ENCODE measurements at regions not wholly inside any gene's neighbourhood (a gene's known extent, or its start where the extent isn't known, plus 50 kb on each side); places are given as distances from the start of the nearest gene placed in this dataset.
A peak's percentile ranks its signal among the peaks of the same experiment; 100 is the strongest.

DNA sequence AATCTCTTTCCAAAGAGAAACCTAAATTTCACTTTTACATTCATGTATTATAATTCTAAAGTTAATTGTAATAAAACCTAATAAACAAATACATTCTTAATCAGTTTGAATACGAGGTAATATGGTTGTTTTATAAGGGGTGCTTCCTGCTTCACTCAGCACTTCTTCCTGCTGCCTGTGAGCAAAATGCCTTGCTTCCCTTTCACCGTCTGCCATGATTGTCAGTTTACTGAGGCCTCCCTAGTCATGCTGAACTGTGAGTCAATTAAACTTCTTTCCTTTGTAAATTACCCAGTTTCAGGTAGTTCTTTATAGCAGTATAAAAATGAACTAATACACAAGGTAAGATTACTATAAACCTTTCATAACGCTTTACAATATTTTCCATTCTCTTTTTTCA lies 491.1 kb upstream of the LRRC7 start:
- Histone ChIP-seq H3K4me3 (no peak overlapping the region), H3K9me3 (ENCODE audit: low read depth) (no peaks in the 10 kb centered on the region), H3K27ac (no peak overlapping the region), H3K36me3 (no peaks in the 10 kb centered on the region), H3K4me1 (ENCODE audit: low read depth) (peaks cover 5% of the 10 kb centered on the region), H3K27me3 (no peaks in the 10 kb centered on the region)
- TF ChIP-seq, protein P1, sequence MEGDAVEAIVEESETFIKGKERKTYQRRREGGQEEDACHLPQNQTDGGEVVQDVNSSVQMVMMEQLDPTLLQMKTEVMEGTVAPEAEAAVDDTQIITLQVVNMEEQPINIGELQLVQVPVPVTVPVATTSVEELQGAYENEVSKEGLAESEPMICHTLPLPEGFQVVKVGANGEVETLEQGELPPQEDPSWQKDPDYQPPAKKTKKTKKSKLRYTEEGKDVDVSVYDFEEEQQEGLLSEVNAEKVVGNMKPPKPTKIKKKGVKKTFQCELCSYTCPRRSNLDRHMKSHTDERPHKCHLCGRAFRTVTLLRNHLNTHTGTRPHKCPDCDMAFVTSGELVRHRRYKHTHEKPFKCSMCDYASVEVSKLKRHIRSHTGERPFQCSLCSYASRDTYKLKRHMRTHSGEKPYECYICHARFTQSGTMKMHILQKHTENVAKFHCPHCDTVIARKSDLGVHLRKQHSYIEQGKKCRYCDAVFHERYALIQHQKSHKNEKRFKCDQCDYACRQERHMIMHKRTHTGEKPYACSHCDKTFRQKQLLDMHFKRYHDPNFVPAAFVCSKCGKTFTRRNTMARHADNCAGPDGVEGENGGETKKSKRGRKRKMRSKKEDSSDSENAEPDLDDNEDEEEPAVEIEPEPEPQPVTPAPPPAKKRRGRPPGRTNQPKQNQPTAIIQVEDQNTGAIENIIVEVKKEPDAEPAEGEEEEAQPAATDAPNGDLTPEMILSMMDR (IDR thresholded peaks at IDR 0.05; ENCODE audit: low read depth, low read length), result no peak
- DNase-seq (ENCODE audit: low read depth in 1 of 2, low spot score in 1 of 2), result no peak

DNA sequence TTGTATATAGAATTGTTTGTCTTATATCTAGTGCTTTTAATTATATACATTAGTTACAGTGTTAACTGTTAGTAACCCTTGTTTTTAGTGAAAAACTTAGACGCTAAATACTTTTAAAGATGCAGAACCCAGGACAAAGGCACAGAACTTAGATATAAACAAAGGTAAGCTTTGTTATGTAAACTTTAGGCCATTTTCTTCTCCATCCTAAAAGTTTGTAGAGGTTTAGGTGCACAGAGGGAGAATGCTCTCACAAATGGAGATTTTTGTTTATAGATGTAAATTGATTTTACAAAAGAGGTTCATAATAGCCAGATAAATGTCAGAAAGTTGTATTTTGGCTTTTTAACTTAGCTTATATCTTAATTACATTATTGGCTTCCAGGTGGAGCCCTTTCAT lies 490.5 kb upstream of the LRRC7 start:
- no peak overlapping the region for H3K27ac ChIP-seq

DNA sequence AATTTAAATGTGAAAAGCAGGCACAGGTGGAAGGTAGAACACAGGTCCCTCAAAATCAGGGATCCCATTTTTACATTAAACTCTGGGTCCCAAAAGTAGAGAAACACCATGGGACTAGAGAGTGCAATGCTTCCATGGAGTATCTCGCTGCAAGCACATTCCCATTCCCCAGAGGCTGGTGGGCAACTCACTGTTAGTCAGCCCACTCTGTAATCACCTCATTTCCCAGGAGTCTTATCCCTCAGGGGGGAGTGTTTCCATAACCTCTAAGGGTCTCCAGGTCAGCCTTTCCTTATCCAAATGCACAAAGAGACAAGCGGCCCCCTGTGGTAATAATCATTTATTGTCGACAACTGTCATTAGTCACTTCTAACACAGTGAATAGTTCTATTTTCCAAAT lies 490.1 kb upstream of the LRRC7 start:
- Histone ChIP-seq H3K4me1 (ENCODE audit: low read depth) (peaks cover 11% of the 10 kb centered on the region), H3K27ac (no peak overlapping the region), H3K4me3 (no peak overlapping the region), H3K36me3 (no peaks in the 10 kb centered on the region), H3K9me3 (ENCODE audit: low read depth) (no peaks in the 10 kb centered on the region), H3K27me3 (no peaks in the 10 kb centered on the region)
- TF ChIP-seq, protein P1 (IDR thresholded peaks at IDR 0.05; ENCODE audit: low read depth, low read length), result no peak
- no peak for DNase-seq (ENCODE audit: low read depth in 1 of 2, low spot score in 1 of 2)

More for the DNA sequence above, 490.5 kb upstream of the LRRC7 start:
- no peaks in the 10 kb centered on the region for H3K9me3 ChIP-seq (ENCODE audit: low read depth)
- TF ChIP-seq, protein P1 (IDR thresholded peaks at IDR 0.05; ENCODE audit: low read depth, low read length), result no peak
- no peak overlapping the region for H3K4me3 ChIP-seq
- DNase-seq (ENCODE audit: low read depth in 1 of 2, low spot score in 1 of 2), result no peak
- H3K27me3 ChIP-seq, result no peaks in the 10 kb centered on the region
- peaks cover 11% of the 10 kb centered on the region for H3K4me1 ChIP-seq (ENCODE audit: low read depth)
- H3K36me3 ChIP-seq, result no peaks in the 10 kb centered on the region

DNA sequence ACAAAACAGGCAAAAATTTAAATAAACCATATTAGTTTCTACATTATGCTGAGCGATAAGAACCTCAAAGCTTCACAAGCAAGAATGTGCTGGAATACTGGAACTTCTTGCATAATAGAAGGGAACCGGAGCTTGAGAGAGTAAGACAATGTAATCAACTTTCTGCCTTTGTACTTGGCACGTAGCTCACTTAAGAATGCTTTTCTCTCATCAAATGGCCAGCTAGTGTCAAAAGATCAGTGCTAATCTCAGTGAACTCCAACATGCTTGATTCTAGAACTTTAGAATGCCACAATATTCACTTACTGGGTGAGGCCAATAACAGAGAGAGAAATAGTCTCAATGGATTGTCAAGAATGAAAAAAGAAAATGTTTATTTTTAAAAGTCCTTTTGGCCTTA lies 486.1 kb upstream of the LRRC7 start:
- peak in 1 of 2 donors; percentile 76 for DNase-seq (ENCODE audit: low read depth in 1 of 2, low spot score in 1 of 2)
- Histone ChIP-seq H3K36me3 (no peaks in the 10 kb centered on the region), H3K9me3 (ENCODE audit: low read depth) (no peaks in the 10 kb centered on the region), H3K27ac (no peak overlapping the region), H3K27me3 (no peaks in the 10 kb centered on the region), H3K4me1 (ENCODE audit: low read depth) (peaks cover 11% of the 10 kb centered on the region), H3K4me3 (no peak overlapping the region)
- TF ChIP-seq, protein P1 (IDR thresholded peaks at IDR 0.05; ENCODE audit: low read depth, low read length), result no peak

DNA sequence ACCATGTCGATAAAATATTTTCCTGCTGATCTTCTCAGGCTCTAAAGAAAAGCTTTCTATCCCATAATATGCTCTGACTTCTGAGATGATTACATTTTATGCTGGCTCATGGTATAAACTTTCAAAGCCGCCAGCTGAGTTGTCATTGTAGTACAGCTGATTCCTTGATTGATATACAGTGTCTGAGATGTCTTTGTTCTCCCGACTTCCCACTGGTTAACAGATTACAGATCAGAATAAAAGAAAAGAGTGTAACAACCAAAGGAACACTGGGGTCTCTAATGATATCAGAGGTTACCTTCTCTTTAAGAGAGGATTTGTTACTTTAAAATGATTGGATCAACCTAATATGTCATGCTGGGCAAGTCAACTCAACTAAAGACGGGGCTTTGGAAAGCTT lies 485.4 kb upstream of the LRRC7 start:
- H3K36me3 ChIP-seq, result no peaks in the 10 kb centered on the region
- no peak overlapping the region for H3K4me3 ChIP-seq
- H3K4me1 ChIP-seq (ENCODE audit: low read depth), result peaks cover 11% of the 10 kb centered on the region
- TF ChIP-seq, protein P1 (IDR thresholded peaks at IDR 0.05; ENCODE audit: low read depth, low read length), result no peak
- no peaks in the 10 kb centered on the region for H3K27me3 ChIP-seq
- no peak for DNase-seq (ENCODE audit: low read depth in 1 of 2, low spot score in 1 of 2)
- no peaks in the 10 kb centered on the region for H3K9me3 ChIP-seq (ENCODE audit: low read depth)
- no peak overlapping the region for H3K27ac ChIP-seq

DNA sequence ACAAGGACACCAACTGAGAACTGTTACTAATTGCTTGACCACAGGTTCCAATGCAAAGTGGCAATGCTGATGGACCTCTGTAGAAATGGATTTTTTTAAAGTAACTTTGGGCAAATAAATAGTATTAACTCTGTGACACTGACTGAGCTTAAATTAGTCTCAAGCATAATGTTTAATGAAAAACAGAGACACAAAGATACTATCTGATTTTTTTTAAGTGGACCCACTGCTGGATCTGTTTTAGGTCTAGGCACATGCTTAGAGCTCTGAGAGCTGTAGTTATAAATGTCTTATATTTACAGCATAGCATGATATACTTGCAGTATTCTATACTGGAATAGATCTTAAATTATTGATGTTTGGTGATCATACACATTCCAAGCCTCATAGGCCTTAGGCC lies 481.6 kb upstream of the LRRC7 start:
- no peak for DNase-seq (ENCODE audit: low read depth in 1 of 2, low spot score in 1 of 2)
- Histone ChIP-seq H3K4me3 (no peak overlapping the region), H3K27me3 (no peaks in the 10 kb centered on the region), H3K9me3 (ENCODE audit: low read depth) (no peaks in the 10 kb centered on the region), H3K27ac (no peak overlapping the region), H3K4me1 (ENCODE audit: low read depth) (peaks cover 10% of the 10 kb centered on the region), H3K36me3 (no peaks in the 10 kb centered on the region)
- TF ChIP-seq, protein P1 (IDR thresholded peaks at IDR 0.05; ENCODE audit: low read depth, low read length), result no peak

Measured in cardiac muscle cell (in vitro differentiated cells and primary cell).